ENCODE measurements at regions not wholly inside any gene's neighbourhood (a gene's known extent, or its start where the extent isn't known, plus 50 kb on each side); places are given as distances from the start of the nearest gene placed in this dataset.

GRCh38 chr1:239939602-239940001 is 152.1 kb upstream of the FMN2 start:
- peaks cover 5% of the 10 kb centered on the region for H3K9me3 Mint-ChIP-seq
- H3K27me3 Mint-ChIP-seq (ENCODE audit: low read depth) = no peaks in the 10 kb centered on the region
- no peak overlapping the region for H3K27ac Mint-ChIP-seq (ENCODE audit: unreplicated experiment)
- no peak for TF ChIP-seq CTCF (conservative IDR thresholded peaks at IDR 0.05)
- no peak overlapping the region for H3K4me3 Mint-ChIP-seq
- H3K4me1 Mint-ChIP-seq = no peaks in the 10 kb centered on the region
- DNase-seq (ENCODE audit: low read depth, low spot score) = no peak
- peaks cover 5% of the 10 kb centered on the region for H3K36me3 Mint-ChIP-seq (ENCODE audit: low read depth)

GRCh38 chr1:239943761-239944160 is 147.9 kb upstream of the FMN2 start:
- TF ChIP-seq CTCF (conservative IDR thresholded peaks at IDR 0.05) = no peak
- Mint-ChIP-seq H3K36me3 (ENCODE audit: low read depth) (peaks cover 10% of the 10 kb centered on the region), H3K9me3 (peaks cover 11% of the 10 kb centered on the region), H3K4me1 (no peaks in the 10 kb centered on the region), H3K4me3 (no peak overlapping the region), H3K27me3 (ENCODE audit: low read depth) (peaks cover 2% of the 10 kb centered on the region), H3K27ac (ENCODE audit: unreplicated experiment) (no peak overlapping the region)
- DNase-seq (ENCODE audit: low read depth, low spot score) = no peak

- H3K9me3 Mint-ChIP-seq = peaks cover 11% of the 10 kb centered on the region
Measured at GRCh38 chr1:239944666-239945065, 147.0 kb upstream of the FMN2 start.

GRCh38 chr1:239947801-239948200 is 143.9 kb upstream of the FMN2 start:
- peaks cover 10% of the 10 kb centered on the region for H3K36me3 Mint-ChIP-seq (ENCODE audit: low read depth)
- H3K27ac Mint-ChIP-seq (ENCODE audit: unreplicated experiment) = no peak overlapping the region
- peaks cover 8% of the 10 kb centered on the region for H3K9me3 Mint-ChIP-seq
- no peak for DNase-seq (ENCODE audit: low read depth, low spot score)
- no peak overlapping the region for H3K4me3 Mint-ChIP-seq
- no peak for TF ChIP-seq CTCF (conservative IDR thresholded peaks at IDR 0.05)
- no peaks in the 10 kb centered on the region for H3K4me1 Mint-ChIP-seq
- H3K27me3 Mint-ChIP-seq (ENCODE audit: low read depth) = peaks cover 2% of the 10 kb centered on the region

More at GRCh38 chr1:239944666-239945065, 147.0 kb upstream of the FMN2 start:
- H3K4me3 Mint-ChIP-seq = no peak overlapping the region
- H3K36me3 Mint-ChIP-seq (ENCODE audit: low read depth) = peaks cover 10% of the 10 kb centered on the region
- no peak for TF ChIP-seq CTCF (conservative IDR thresholded peaks at IDR 0.05)
- H3K4me1 Mint-ChIP-seq = no peaks in the 10 kb centered on the region
- H3K27ac Mint-ChIP-seq (ENCODE audit: unreplicated experiment) = no peak overlapping the region
- DNase-seq (ENCODE audit: low read depth, low spot score) = no peak
- peaks cover 2% of the 10 kb centered on the region for H3K27me3 Mint-ChIP-seq (ENCODE audit: low read depth)

GRCh38 chr1:239951511-239952140 is 140.1 kb upstream of the FMN2 start:
- DNase-seq (ENCODE audit: low read depth, low spot score) = peak; percentile 72
- H3K4me3 Mint-ChIP-seq = no peak overlapping the region
- H3K4me1 Mint-ChIP-seq = no peaks in the 10 kb centered on the region
- no peaks in the 10 kb centered on the region for H3K9me3 Mint-ChIP-seq
- no peaks in the 10 kb centered on the region for H3K36me3 Mint-ChIP-seq (ENCODE audit: low read depth)
- TF ChIP-seq CTCF (conservative IDR thresholded peaks at IDR 0.05) = peak; percentile 86
- H3K27ac Mint-ChIP-seq (ENCODE audit: unreplicated experiment) = no peak overlapping the region
- H3K27me3 Mint-ChIP-seq (ENCODE audit: low read depth) = no peaks in the 10 kb centered on the region
